Gastrocnemius medialis (tissue), 4 donors: ENCODE measurements at regions not wholly inside any gene's neighbourhood (a gene's known extent, or its start where the extent isn't known, plus 50 kb on each side); places are given as distances from the start of the nearest gene placed in this dataset.

Source experiments
- ATAC-seq, 2 donors: fragments of 150-250 bp; one replicate each; pipeline ENCODE4 v1.9.1; 2016
- DNase-seq, 2 donors: peaks; one replicate each; pipeline ENCODE4 v3.0.0-alpha.2; 2019
- H3K27ac ChIP-seq, 4 donors: fragments of 200-600 bp; sonication (generic); 1 replicate in 1 of 4; 2 replicates in 3 of 4; pipeline ENCODE4 v1.5.1; 2016 to 2018; ENCODE audit warnings: mild to moderate bottlenecking in 2 of 4, moderate library complexity in 1 of 4
- H3K27me3 ChIP-seq, 3 donors: fragments of 200-600 bp; sonication (generic) in 2 of 3; 1 replicate in 1 of 3; 2 replicates in 2 of 3; pipeline versions ENCODE4 v1.5.1 to v1.6.0; 2016 to 2019; ENCODE audit warnings: mild to moderate bottlenecking in 1 of 3, moderate library complexity in 1 of 3
- H3K36me3 ChIP-seq, 2 donors: fragments of 200-600 bp; sonication (generic) in 1 of 2; one replicate each; pipeline ENCODE4 v1.5.1; 2017 to 2018
- H3K4me1 ChIP-seq, 2 donors: fragments of 200-600 bp; sonication (generic) in 1 of 2; one replicate each; pipeline ENCODE4 v1.5.1; 2016 to 2017; ENCODE audit warnings: mild to moderate bottlenecking in 2 of 2
- H3K4me3 ChIP-seq, 4 donors: fragments of 200-600 bp; sonication (generic) in 3 of 4; 1 replicate in 1 of 4; 2 replicates in 3 of 4; pipeline ENCODE4 v1.5.1; 2016 to 2019; ENCODE audit warnings: mild to moderate bottlenecking in 2 of 4
- H3K9me3 ChIP-seq, 3 donors: fragments of 200-600 bp; sonication (generic) in 2 of 3; 1 replicate in 1 of 3; 2 replicates in 2 of 3; pipeline ENCODE4 v1.5.1; 2016 to 2019
- POLR2A ChIP-seq, 2 donors: fragments of 450-650 bp; IDR thresholded peaks; one replicate each; pipeline ENCODE4 v1.6.1; 2017; ENCODE audit warnings: antibody characterized with exemption in 2 of 2, mild to moderate bottlenecking in 2 of 2, moderate library complexity in 2 of 2
- in situ Hi-C, 4 donors: fragments of 200-750 bp; cut with MboI; loops; one replicate each; pipeline versions ENCODE4 v1.15.0 to v1.8.0; 2017; ENCODE audit warnings: low sequenced_read_pairs in 4 of 4
- intact Hi-C: fragments of 100-400 bp; cut with DNase I; formaldehyde crosslinking; loops from one replicate; pipeline ENCODE4 v1.15.1; 2023; ENCODE audit warnings: low total_unique reads
- TF ChIP-seq, protein P1 (sequence below), 5 experiments: fragments of 450-650 bp in 3 of 5; fragments of 200-600 bp in 2 of 5; sonication (generic) in 2 of 5; IDR thresholded peaks in 4 of 5; conservative IDR thresholded peaks in 1 of 5; 1 replicate in 4 of 5; 2 replicates in 1 of 5; pipeline ENCODE4 v1.5.1; 2016 to 2019; ENCODE audit warnings: antibody characterized with exemption in 5 of 5, mild to moderate bottlenecking in 3 of 5, moderate library complexity in 3 of 5

GRCh38 chr17:33888455-33888854 is 366.6 kb upstream of the CCL2 start:
- intact Hi-C loops: no loop called here
- ATAC-seq: no peak
- H3K27me3 ChIP-seq: no peaks in the 10 kb centered on the region
- no peak overlapping the region for H3K27ac ChIP-seq
- no peak overlapping the region for H3K4me3 ChIP-seq
- H3K9me3 ChIP-seq: no peaks in the 10 kb centered on the region
- no peaks in the 10 kb centered on the region for H3K4me1 ChIP-seq
- DNase-seq: no peak
- in situ Hi-C loops: no loop called here
- H3K36me3 ChIP-seq: no peaks in the 10 kb centered on the region
- TF ChIP-seq POLR2A (IDR thresholded peaks at IDR 0.05): no peak

DNA sequence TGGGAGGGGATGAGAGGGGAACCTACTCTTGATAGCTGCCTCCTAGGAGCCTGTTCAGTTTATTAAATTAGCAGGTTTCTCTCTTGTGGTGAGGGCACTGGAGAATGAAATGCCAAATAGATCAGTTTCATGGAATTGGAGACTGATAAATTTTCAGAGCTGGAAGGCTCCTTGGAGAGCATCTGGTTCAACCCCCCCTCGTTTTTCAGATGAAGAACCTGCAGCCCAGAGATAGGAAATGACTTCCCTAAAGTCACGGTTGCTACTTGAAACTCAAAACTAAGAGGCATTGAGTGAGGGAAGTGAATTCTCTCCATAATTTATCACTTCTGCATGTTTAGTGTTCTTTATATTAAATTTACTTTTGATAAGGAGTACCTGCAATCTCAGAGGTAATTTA is 366.0 kb upstream of the CCL2 start:
- intact Hi-C loops: no loop called here
- no peak for TF ChIP-seq POLR2A (IDR thresholded peaks at IDR 0.05)
- TF ChIP-seq, protein P1, sequence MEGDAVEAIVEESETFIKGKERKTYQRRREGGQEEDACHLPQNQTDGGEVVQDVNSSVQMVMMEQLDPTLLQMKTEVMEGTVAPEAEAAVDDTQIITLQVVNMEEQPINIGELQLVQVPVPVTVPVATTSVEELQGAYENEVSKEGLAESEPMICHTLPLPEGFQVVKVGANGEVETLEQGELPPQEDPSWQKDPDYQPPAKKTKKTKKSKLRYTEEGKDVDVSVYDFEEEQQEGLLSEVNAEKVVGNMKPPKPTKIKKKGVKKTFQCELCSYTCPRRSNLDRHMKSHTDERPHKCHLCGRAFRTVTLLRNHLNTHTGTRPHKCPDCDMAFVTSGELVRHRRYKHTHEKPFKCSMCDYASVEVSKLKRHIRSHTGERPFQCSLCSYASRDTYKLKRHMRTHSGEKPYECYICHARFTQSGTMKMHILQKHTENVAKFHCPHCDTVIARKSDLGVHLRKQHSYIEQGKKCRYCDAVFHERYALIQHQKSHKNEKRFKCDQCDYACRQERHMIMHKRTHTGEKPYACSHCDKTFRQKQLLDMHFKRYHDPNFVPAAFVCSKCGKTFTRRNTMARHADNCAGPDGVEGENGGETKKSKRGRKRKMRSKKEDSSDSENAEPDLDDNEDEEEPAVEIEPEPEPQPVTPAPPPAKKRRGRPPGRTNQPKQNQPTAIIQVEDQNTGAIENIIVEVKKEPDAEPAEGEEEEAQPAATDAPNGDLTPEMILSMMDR (IDR thresholded peaks at IDR 0.05 in 4 of 5, conservative IDR thresholded peaks at IDR 0.05 in 1 of 5): no peak
- H3K36me3 ChIP-seq: no peaks in the 10 kb centered on the region
- no peaks in the 10 kb centered on the region for H3K4me1 ChIP-seq
- no peak overlapping the region for H3K27ac ChIP-seq
- in situ Hi-C loops: no loop called here
- H3K4me3 ChIP-seq: no peak overlapping the region
- H3K27me3 ChIP-seq: no peaks in the 10 kb centered on the region
- DNase-seq (no peak), ATAC-seq (no peak)
- H3K9me3 ChIP-seq: no peaks in the 10 kb centered on the region

- Histone ChIP-seq H3K4me1 (no peaks in the 10 kb centered on the region), H3K36me3 (no peaks in the 10 kb centered on the region), H3K9me3 (no peaks in the 10 kb centered on the region), H3K4me3 (no peak overlapping the region), H3K27me3 (no peaks in the 10 kb centered on the region), H3K27ac (no peak overlapping the region)
- in situ Hi-C loops: no loop called here
- DNase-seq (no peak), ATAC-seq (no peak)
- intact Hi-C loops: no loop called here
- no peak for TF ChIP-seq POLR2A (IDR thresholded peaks at IDR 0.05)
- TF ChIP-seq, protein P1 (IDR thresholded peaks at IDR 0.05 in 4 of 5, conservative IDR thresholded peaks at IDR 0.05 in 1 of 5): no peak
Observed at GRCh38 chr17:33889766-33890165, 365.3 kb upstream of the CCL2 start.

GRCh38 chr17:33892717-33893591 is 362.1 kb upstream of the CCL2 start:
- Histone ChIP-seq H3K9me3 (no peaks in the 10 kb centered on the region), H3K27ac (no peak overlapping the region), H3K36me3 (no peaks in the 10 kb centered on the region), H3K4me3 (no peak overlapping the region), H3K27me3 (no peaks in the 10 kb centered on the region), H3K4me1 (no peaks in the 10 kb centered on the region)
- intact Hi-C loops: no loop called here
- in situ Hi-C loops: no loop called here
- DNase-seq (no peak), ATAC-seq (no peak)
- TF ChIP-seq, protein P1 (IDR thresholded peaks at IDR 0.05 in 4 of 5, conservative IDR thresholded peaks at IDR 0.05 in 1 of 5): no peak
- no peak for TF ChIP-seq POLR2A (IDR thresholded peaks at IDR 0.05)

DNA sequence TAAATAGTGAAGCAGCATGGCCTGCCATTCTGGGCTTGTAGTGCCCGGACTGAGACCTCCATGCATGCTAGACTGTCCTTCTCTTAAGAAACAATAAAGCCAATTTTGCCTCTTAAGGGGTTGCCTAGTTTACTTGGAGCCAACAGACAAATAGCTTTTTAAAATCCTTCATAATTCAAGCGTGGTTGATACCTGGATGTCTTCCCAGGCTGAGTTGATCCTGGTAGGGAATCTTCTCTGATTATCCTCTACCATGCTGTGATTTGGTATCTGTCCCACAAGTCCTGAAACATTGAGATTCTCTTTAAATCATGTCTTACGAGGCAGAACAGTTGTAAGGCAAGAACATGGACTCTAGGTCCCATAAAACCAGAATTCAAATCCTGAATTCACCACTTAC is 359.6 kb upstream of the CCL2 start:
- TF ChIP-seq, protein P1 (IDR thresholded peaks at IDR 0.05 in 4 of 5, conservative IDR thresholded peaks at IDR 0.05 in 1 of 5): no peak
- TF ChIP-seq POLR2A (IDR thresholded peaks at IDR 0.05): no peak
- DNase-seq (no peak), ATAC-seq (no peak)
- in situ Hi-C loops: no loop called here
- Histone ChIP-seq H3K27me3 (no peaks in the 10 kb centered on the region), H3K27ac (no peak overlapping the region), H3K4me1 (no peaks in the 10 kb centered on the region), H3K36me3 (no peaks in the 10 kb centered on the region), H3K4me3 (no peak overlapping the region), H3K9me3 (no peaks in the 10 kb centered on the region)
- intact Hi-C loops: no loop called here
